Spleen (tissue), 7 donors: ENCODE measurements at regions not wholly inside any gene's neighbourhood (a gene's known extent, or its start where the extent isn't known, plus 50 kb on each side); places are given as distances from the start of the nearest gene placed in this dataset.

Experiments
- CTCF ChIP-seq, 11 experiments: fragments of 200-600 bp in 7 of 11; fragments of 450-650 bp in 4 of 11; sonication (generic) in 4 of 11; IDR thresholded peaks in 8 of 11; conservative IDR thresholded peaks in 3 of 11; 1 replicate in 7 of 11; 2 replicates in 4 of 11; pipeline versions ENCODE4 v1.4.0 to v1.8.0; 2016 to 2021; ENCODE audit warnings: antibody characterized with exemption in 11 of 11, inconsistent platforms in 4 of 11, mild to moderate bottlenecking in 1 of 11
- POLR2A ChIP-seq, 3 donors: fragments of 450-650 bp; IDR thresholded peaks; one replicate each; pipeline ENCODE4 v1.5.1; 2017; ENCODE audit warnings: antibody characterized with exemption in 3 of 3, mild to moderate bottlenecking in 1 of 3
- donor health status: DM: no; HTN: no; CAD: no; lungs with moderate emphysema.
- donor health status: DM: no; HTN: no; CAD: no.
- donor health status: DM: no; HTN: no; CAD: no.

GRCh38 chr5:54649041-54649504 lies 131.5 kb downstream of the SNX18 start:
- TF ChIP-seq CTCF (IDR thresholded peaks at IDR 0.05 in 8 of 11, conservative IDR thresholded peaks at IDR 0.05 in 3 of 11) = no peak
- no peak for TF ChIP-seq POLR2A (IDR thresholded peaks at IDR 0.05)
